NCI-H460 (cell line): ENCODE measurements at regions not wholly inside any gene's neighbourhood (a gene's known extent, or its start where the extent isn't known, plus 50 kb on each side); places are given as distances from the start of the nearest gene placed in this dataset.

Experiments
- DNase-seq: peaks from one replicate; pipeline ENCODE4 v3.0.0-alpha.2; 2016; ENCODE audit warnings: low read depth; ENCODE audit errors: extremely low read depth

GRCh38 chr11:95692526-95693260 lies 96.9 kb downstream of the FAM76B start:
- DNase-seq: no peak

GRCh38 chr11:95690100-95690499 lies 99.5 kb downstream of the FAM76B start:
- DNase-seq: no peak

- DNase-seq: no peak
Observed at GRCh38 chr11:95688501-95689222, 100.9 kb downstream of the FAM76B start.

- no peak for DNase-seq
Observed at GRCh38 chr11:95688015-95688414, 101.6 kb downstream of the FAM76B start.

GRCh38 chr11:95686265-95686664 lies 103.3 kb downstream of the FAM76B start:
- DNase-seq: no peak

GRCh38 chr11:95684701-95685100 lies 104.9 kb downstream of the FAM76B start:
- DNase-seq: no peak

GRCh38 chr11:95684170-95684569 lies 105.4 kb downstream of the FAM76B start:
- DNase-seq: no peak

GRCh38 chr11:95682552-95682951 lies 107.0 kb downstream of the FAM76B start:
- no peak for DNase-seq

GRCh38 chr11:95680169-95680929 lies 109.2 kb downstream of the FAM76B start:
- DNase-seq: no peak

- DNase-seq: no peak
Observed at GRCh38 chr11:95678988-95679387, 110.6 kb downstream of the FAM76B start.

GRCh38 chr11:95676308-95676707 lies 113.3 kb downstream of the FAM76B start:
- no peak for DNase-seq

- DNase-seq: no peak
Observed at GRCh38 chr11:95675585-95675984, 114.0 kb downstream of the FAM76B start.

GRCh38 chr11:95674657-95675358 lies 114.8 kb downstream of the FAM76B start:
- no peak for DNase-seq

- no peak for DNase-seq
Observed at GRCh38 chr11:95671768-95672167, 117.8 kb downstream of the FAM76B start.

GRCh38 chr11:95668131-95668530 lies 121.5 kb downstream of the FAM76B start:
- no peak for DNase-seq

GRCh38 chr11:95661162-95661561 lies 128.4 kb downstream of the FAM76B start:
- no peak for DNase-seq

GRCh38 chr11:95660038-95660437 lies 129.5 kb downstream of the FAM76B start:
- DNase-seq: no peak

- no peak for DNase-seq
Observed at GRCh38 chr11:95659088-95659487, 130.5 kb downstream of the FAM76B start.

GRCh38 chr11:95655536-95655935 lies 134.0 kb downstream of the FAM76B start:
- no peak for DNase-seq

GRCh38 chr11:95653680-95654079 lies 135.9 kb downstream of the FAM76B start:
- no peak for DNase-seq

- no peak for DNase-seq
Observed at GRCh38 chr11:95653099-95653498, 136.5 kb downstream of the FAM76B start.
